ENCODE measurements at regions not wholly inside any gene's neighbourhood (a gene's known extent, or its start where the extent isn't known, plus 50 kb on each side); places are given as distances from the start of the nearest gene placed in this dataset.

DNA sequence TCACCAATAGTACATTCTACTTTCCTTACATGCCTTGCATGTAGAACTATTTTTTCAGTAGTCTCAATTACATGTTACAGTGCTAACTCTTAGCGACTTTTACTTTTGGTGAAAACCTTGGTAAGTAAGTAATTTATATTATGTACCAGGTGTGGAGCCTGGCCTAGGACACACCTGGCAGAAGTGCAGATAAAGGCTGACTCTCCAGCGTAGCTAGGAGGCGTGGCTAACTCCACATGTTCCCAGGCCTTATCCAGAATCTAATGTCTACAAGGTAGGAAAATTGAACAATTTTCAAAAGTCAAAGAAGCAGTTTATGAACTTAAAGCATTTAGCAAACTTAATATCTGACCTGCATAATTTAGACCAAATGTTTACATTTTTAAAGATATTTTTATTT is 157.4 kb downstream of the DHRS2 start:
- Histone ChIP-seq H3K36me3 (no peaks in the 10 kb centered on the region), H4K20me1 (no peaks in the 10 kb centered on the region), H3K27ac (no peak overlapping the region), H3K4me3 (no peak overlapping the region), H3K9me3 (peaks cover 10% of the 10 kb centered on the region; the same call in 1 of the 2 replicates), H3K27me3 (no peaks in the 10 kb centered on the region), H3K9ac (no peak overlapping the region), H3K4me2 (no peak overlapping the region), H3K4me1 (no peaks in the 10 kb centered on the region)
- TF ChIP-seq Cebpa-rat (IDR thresholded peaks at IDR 0.05), result no peak

DNA sequence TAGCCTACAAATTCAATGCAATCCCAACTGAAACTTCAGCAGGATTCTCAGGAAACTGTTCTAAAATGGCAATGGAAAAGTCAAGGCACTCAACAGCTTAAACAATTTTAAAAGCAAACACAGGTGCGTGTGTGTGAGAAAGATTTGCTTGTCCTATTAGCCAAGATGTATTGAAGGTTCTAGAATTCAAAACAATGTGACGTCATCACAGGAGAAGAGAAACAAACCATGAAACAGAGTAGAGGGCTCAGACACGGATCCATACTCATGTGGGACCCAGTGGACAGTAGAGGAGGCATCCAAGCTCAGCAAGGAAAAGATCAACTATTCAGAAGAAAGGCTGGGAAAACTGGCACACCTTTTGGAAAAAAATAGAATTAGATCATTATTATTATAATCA is 152.8 kb upstream of the DHRS4 start:
- no peaks in the 10 kb centered on the region; the same call in 1 of the 2 replicates for H3K9me3 ChIP-seq
- no peak for TF ChIP-seq Cebpa-rat (IDR thresholded peaks at IDR 0.05)
- no peak overlapping the region for H3K9ac ChIP-seq
- H4K20me1 ChIP-seq, result no peaks in the 10 kb centered on the region
- H3K27me3 ChIP-seq, result no peaks in the 10 kb centered on the region
- H3K36me3 ChIP-seq, result no peaks in the 10 kb centered on the region
- no peak overlapping the region for H3K27ac ChIP-seq
- H3K4me1 ChIP-seq, result no peaks in the 10 kb centered on the region
- no peak overlapping the region for H3K4me3 ChIP-seq
- H3K4me2 ChIP-seq, result no peak overlapping the region

DNA sequence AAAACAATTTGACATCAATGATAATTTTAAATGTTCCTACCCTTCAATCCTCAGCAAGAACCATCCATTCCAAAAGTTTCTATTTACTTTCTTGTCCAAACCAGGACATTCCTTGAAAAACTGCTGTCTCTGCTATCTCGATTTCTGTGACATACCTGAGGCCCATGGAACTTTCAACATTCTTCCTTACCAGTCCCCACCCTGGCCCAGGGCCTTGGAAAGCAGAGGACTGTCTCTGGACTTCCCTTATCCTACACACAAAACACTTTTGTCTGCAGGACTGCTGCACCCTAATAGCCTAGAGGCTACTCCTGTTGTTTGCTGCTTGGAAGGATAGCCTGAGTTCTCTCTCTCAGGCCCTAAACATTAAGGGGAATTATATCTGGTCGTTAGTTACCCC is 151.8 kb upstream of the DHRS4 start:
- H3K36me3 ChIP-seq, result no peaks in the 10 kb centered on the region
- H3K4me3 ChIP-seq, result no peak overlapping the region
- no peaks in the 10 kb centered on the region for H3K27me3 ChIP-seq
- H3K4me1 ChIP-seq, result no peaks in the 10 kb centered on the region
- no peak for TF ChIP-seq Cebpa-rat (IDR thresholded peaks at IDR 0.05)
- no peaks in the 10 kb centered on the region; the same call in 1 of the 2 replicates for H3K9me3 ChIP-seq
- no peak overlapping the region for H3K27ac ChIP-seq
- H3K9ac ChIP-seq, result no peak overlapping the region
- H3K4me2 ChIP-seq, result no peak overlapping the region
- no peaks in the 10 kb centered on the region for H4K20me1 ChIP-seq

DNA sequence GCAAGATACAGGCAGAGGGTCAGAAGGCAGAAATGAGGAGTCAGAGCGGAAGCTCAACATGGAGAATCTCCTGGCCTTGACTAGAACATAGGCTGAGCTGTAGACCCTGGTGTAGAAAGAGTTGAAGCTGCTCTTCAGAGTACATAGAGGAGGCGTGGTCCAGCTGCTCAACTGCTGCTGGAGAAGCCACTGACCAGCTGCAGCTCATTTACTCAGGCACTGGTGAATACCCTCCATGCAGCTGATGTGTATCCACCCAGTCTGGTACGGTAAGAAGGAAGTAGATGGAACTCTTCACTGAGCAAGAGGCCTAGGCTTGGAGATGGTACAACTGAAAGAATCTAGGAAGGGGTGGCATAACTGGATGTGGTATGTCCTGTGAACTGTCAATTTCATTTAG is 148.8 kb upstream of the DHRS4 start:
- Histone ChIP-seq H3K4me3 (no peak overlapping the region), H3K9me3 (no peaks in the 10 kb centered on the region; the same call in 1 of the 2 replicates), H3K9ac (no peak overlapping the region), H3K27me3 (no peaks in the 10 kb centered on the region), H4K20me1 (no peaks in the 10 kb centered on the region), H3K4me1 (no peaks in the 10 kb centered on the region), H3K36me3 (no peaks in the 10 kb centered on the region), H3K4me2 (no peak overlapping the region), H3K27ac (no peak overlapping the region)
- no peak for TF ChIP-seq Cebpa-rat (IDR thresholded peaks at IDR 0.05)

DNA sequence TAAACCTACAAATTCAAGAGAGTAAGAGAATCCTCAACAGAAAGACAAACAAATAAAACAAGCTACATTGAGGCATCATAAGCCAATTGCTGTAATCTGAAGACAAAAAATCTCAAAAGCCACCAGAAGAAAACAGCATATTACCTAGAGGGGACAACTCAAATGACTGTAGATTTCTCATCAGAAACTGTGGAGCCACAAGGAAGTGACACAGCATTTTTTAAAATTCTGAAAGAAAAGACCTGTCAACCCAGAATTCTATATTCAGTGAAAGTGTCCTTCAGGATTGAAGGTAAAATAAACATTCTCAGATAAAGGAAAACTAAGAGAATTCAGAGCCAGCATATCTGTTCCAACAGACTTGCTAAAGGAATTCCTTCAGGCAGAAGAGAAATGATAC is 147.8 kb upstream of the DHRS4 start:
- Histone ChIP-seq H3K9ac (no peak overlapping the region), H4K20me1 (no peaks in the 10 kb centered on the region), H3K9me3 (no peaks in the 10 kb centered on the region; the same call in 1 of the 2 replicates), H3K27me3 (no peaks in the 10 kb centered on the region), H3K4me3 (no peak overlapping the region), H3K4me2 (no peak overlapping the region), H3K27ac (no peak overlapping the region), H3K4me1 (no peaks in the 10 kb centered on the region), H3K36me3 (no peaks in the 10 kb centered on the region)
- no peak for TF ChIP-seq Cebpa-rat (IDR thresholded peaks at IDR 0.05)

DNA sequence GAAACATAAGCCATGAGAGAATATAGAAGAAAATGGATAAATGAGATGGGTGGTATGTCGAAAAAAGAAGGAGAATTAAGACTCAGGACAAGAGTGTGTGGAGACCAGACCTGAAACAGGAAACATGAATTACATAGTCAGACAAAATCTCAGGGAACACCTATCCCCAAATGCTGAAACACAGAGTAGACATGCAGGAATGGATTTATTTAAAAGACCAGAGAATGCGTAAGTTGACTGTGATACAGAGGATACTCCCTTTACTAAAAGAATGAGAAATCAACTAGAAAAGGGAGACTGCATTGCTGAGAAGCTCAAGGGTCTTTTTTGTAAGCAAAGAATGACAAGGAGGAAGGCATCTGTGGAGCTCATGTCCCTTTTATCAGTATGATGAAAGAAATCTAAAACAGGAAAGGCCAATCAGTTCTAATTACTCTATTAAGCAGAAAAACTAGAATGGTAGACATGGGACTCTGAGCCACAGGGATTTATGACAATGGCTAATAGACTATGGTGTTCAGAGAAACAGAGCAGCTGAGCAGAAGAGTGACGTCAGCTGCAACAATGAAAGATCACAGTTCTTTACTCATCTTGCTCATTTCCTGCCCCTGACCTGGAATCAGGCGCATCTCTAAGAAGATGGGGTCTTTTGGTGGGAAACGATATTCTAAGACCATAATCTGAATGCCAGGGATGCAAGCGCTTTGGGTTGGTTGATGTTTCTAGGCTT is 138.9 kb upstream of the DHRS4 start:
- Histone ChIP-seq H3K27me3 (no peaks in the 10 kb centered on the region), H3K36me3 (no peaks in the 10 kb centered on the region), H3K4me2 (no peak overlapping the region), H3K27ac (no peak overlapping the region), H3K4me1 (no peaks in the 10 kb centered on the region), H3K4me3 (no peak overlapping the region), H4K20me1 (no peaks in the 10 kb centered on the region), H3K9me3 (peaks cover 7% of the 10 kb centered on the region), H3K9ac (no peak overlapping the region)
- TF ChIP-seq Cebpa-rat (IDR thresholded peaks at IDR 0.05), result no peak

DNA sequence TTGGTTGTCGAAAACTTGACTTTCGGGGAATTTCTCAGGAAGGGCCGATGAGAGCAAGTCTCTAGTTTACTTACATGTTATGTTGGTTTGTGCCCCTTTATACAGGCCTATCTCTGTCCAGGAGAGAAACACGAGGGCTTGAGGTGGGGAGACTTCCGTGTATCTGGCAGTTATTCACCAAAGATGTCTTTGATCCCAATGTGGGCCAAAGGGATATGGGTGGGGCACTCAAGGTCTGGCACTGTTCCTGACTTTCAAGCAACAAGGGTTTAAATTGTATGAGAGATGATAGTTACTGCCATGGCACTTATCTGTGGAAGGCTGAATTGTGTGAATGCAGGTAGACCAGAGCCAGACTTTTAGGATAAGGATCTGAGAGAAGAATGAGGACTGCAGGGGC is 137.2 kb upstream of the DHRS4 start:
- Histone ChIP-seq H3K27me3 (no peaks in the 10 kb centered on the region), H3K36me3 (no peaks in the 10 kb centered on the region), H3K4me1 (no peaks in the 10 kb centered on the region), H4K20me1 (no peaks in the 10 kb centered on the region), H3K9ac (no peak overlapping the region), H3K27ac (no peak overlapping the region), H3K9me3 (peaks cover 13% of the 10 kb centered on the region), H3K4me2 (no peak overlapping the region), H3K4me3 (no peak overlapping the region)
- no peak for TF ChIP-seq Cebpa-rat (IDR thresholded peaks at IDR 0.05)

DNA sequence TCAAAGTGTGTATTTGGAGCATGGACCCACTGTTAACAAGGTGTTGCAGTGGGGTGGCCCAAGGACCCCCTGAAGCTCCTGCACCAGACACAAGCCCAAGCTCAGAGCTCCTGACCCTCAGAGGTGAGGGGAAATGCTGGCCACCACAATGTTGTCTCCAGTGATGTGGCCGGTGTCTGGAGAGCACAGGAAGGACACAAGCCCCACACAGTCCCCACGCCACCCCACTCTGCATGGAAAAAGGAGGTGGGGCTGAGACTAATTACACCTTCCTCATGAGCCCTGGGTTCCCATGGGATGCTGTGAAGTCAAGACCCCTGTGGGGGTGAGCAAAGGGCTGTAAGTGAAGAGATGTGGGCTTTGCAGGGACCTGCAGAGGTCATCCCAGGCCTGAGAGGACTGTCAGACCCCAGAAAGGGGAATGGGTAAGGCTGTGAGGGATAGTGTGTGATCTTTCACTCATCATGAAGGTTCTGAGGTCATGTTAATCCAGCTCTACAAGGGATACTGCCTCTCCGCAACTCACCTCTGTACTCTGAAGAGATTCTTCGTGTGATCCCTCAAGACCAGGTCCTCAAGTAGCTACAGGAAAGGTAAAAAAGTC is 136.3 kb upstream of the DHRS4 start:
- Histone ChIP-seq H3K27me3 (no peaks in the 10 kb centered on the region), H3K4me1 (no peaks in the 10 kb centered on the region), H3K27ac (no peak overlapping the region), H3K36me3 (no peaks in the 10 kb centered on the region), H3K9ac (no peak overlapping the region), H3K4me3 (no peak overlapping the region), H4K20me1 (no peaks in the 10 kb centered on the region), H3K4me2 (no peak overlapping the region), H3K9me3 (peaks cover 13% of the 10 kb centered on the region)
- no peak for TF ChIP-seq Cebpa-rat (IDR thresholded peaks at IDR 0.05)

DNA sequence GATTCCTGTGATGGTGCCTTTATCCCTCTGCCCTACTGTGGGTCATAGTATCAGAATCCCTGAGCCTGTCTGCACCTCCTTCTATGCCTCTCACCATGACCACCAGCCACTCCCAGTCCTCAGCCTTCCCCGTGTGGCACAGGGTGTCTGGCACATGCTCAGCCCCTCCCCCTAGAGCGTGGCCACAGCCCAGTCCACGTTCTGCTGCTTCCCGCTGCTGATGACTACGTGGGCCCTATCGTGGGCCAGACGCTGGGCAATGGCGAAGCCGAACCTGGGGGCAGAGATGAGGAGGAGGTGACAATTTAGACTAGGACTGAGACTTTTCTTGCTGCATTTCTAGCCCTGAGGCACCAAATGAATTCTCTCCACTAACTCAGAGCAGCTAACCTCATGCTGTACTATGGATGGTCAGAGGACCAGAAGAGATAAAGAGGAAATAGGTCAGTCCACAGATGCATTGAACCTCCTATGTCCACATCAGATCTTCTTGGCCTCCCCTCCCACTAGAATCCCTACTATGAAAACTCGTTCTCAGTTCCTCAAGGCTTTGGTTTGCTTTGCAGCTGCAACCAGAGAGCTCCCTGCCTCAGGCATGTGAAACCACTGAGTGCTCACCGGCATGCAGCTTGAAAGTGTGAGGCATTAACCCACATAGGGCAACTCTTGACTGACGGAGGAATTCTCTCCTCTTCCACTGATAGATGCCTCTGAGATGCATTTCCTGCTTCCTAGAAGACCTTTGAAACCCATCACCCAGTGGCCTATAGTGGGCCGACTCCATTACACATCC is 126.3 kb upstream of the DHRS4 start:
- Histone ChIP-seq H3K27ac (no peak overlapping the region), H3K36me3 (no peaks in the 10 kb centered on the region), H3K9ac (no peak overlapping the region), H3K27me3 (no peaks in the 10 kb centered on the region), H3K4me3 (no peak overlapping the region), H4K20me1 (no peaks in the 10 kb centered on the region), H3K4me2 (no peak overlapping the region), H3K4me1 (peaks cover 28% of the 10 kb centered on the region), H3K9me3 (no peaks in the 10 kb centered on the region)
- TF ChIP-seq Cebpa-rat (IDR thresholded peaks at IDR 0.05), result no peak

DNA sequence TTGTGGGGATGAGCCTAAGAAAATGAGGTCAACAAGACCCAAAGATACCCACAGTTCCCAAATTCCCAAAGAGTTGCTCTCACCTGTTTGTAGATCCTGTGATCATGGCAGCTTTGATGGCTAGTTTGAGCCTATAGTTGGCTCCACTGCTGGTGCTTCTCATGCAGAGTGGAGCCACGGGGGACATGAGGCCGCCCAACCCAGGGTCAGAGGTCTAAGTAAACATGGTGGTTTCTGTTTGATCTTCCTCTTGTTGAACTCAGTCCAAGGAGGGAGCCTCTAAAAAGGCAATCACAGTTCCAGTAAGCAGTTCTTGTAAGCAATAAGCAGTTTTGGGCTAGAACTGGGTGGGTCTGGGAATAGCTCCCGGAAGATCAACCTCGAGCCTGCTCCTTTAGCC is 125.6 kb upstream of the DHRS4 start:
- H3K9me3 ChIP-seq, result no peaks in the 10 kb centered on the region
- peaks cover 28% of the 10 kb centered on the region for H3K4me1 ChIP-seq
- H4K20me1 ChIP-seq, result no peaks in the 10 kb centered on the region
- no peak overlapping the region for H3K9ac ChIP-seq
- no peaks in the 10 kb centered on the region for H3K27me3 ChIP-seq
- TF ChIP-seq Cebpa-rat (IDR thresholded peaks at IDR 0.05), result no peak
- no peaks in the 10 kb centered on the region for H3K36me3 ChIP-seq
- no peak overlapping the region for H3K27ac ChIP-seq
- H3K4me3 ChIP-seq, result no peak overlapping the region
- peak overlapping the region; percentile 31; the same call in 1 of the 2 replicates for H3K4me2 ChIP-seq

Data from BLaER1 (cell line).